ENCODE measurements at regions not wholly inside any gene's neighbourhood (a gene's known extent, or its start where the extent isn't known, plus 50 kb on each side); places are given as distances from the start of the nearest gene placed in this dataset.

- TF ChIP-seq SRF (IDR thresholded peaks at IDR 0.05; ENCODE audit: low read depth) (no peak), EZH2 (IDR thresholded peaks at IDR 0.05) (no peak), SIN3A (IDR thresholded peaks at IDR 0.05; ENCODE audit: low read depth) (no peak), JUND (IDR thresholded peaks at IDR 0.05) (no peak), MAX (IDR thresholded peaks at IDR 0.05) (no peak), CEBPB (IDR thresholded peaks at IDR 0.05; ENCODE audit: low read depth) (no peak), ELF1 (IDR thresholded peaks at IDR 0.05; ENCODE audit: borderline replicate concordance, low read depth) (no peak), CBX3 (IDR thresholded peaks at IDR 0.05; ENCODE audit: low read depth) (no peak)
Measured at GRCh38 chrX:116628464-116628863, 165.7 kb upstream of the CT83 start (continued).

- Histone ChIP-seq H3K4me2 (ENCODE audit: low read length) (no peak overlapping the region), H3K27ac (ENCODE audit: low read depth, low read length) (no peak overlapping the region), H3K36me3 (ENCODE audit: control insufficient read depth in 1 of 2, insufficient read depth in 2 of 2, low read length in 2 of 2) (no peaks in the 10 kb centered on the region), H4K20me1 (ENCODE audit: insufficient read depth) (no peaks in the 10 kb centered on the region), H3K9me3 (ENCODE audit: control insufficient read depth in 1 of 2, insufficient read depth in 1 of 2, low read depth in 1 of 2, low read length in 2 of 2) (no peaks in the 10 kb centered on the region), H2AFZ (ENCODE audit: low read depth, low read length, poor library complexity, severe bottlenecking) (no peak overlapping the region), H3K79me2 (ENCODE audit: insufficient read depth, low read length) (no peaks in the 10 kb centered on the region), H3K27me3 (ENCODE audit: insufficient read depth, low read length) (no peaks in the 10 kb centered on the region), H3K9me2 (ENCODE audit: insufficient read depth) (no peaks in the 10 kb centered on the region), H3K4me1 (ENCODE audit: control insufficient read depth in 1 of 2, insufficient read depth in 2 of 2, low read length in 2 of 2) (no peaks in the 10 kb centered on the region), H3K4me3 (replicated peaks in 1 of 2; ENCODE audit: low read depth in 1 of 2, low read length in 2 of 2) (no peak overlapping the region), H3K9ac (ENCODE audit: low read length) (no peak overlapping the region)
- DNase-seq (ENCODE audit: low read depth, low spot score) (no peak), ATAC-seq (no peak)
- intact Hi-C loops (cut with micrococcal nuclease): no loop called here
- ChIA-PET CTCF (no interaction called here), RAD21 (ENCODE audit: low non-redundant PET in 1 of 2, low total read pairs in 2 of 2, uncharacterized antibody in 2 of 2, unreplicated experiment in 2 of 2) (no interaction called here), POLR2A (no interaction called here)
- TF ChIP-seq POLR2AphosphoS5 (IDR thresholded peaks at IDR 0.05; ENCODE audit: low read depth, low read length): no peak
- TF ChIP-seq ZFX (IDR thresholded peaks at IDR 0.05): no peak
- TF ChIP-seq CTCF (IDR thresholded peaks at IDR 0.05 in 2 of 3, conservative IDR thresholded peaks at IDR 0.05 in 1 of 3; ENCODE audit: borderline replicate concordance in 1 of 3, insufficient read depth in 1 of 3, low read depth in 2 of 3, low read length in 2 of 3): no peak
- no peak for TF ChIP-seq FOSL1 (IDR thresholded peaks at IDR 0.05; ENCODE audit: low read depth)
- no peak for TF ChIP-seq MAX (IDR thresholded peaks at IDR 0.05)
- TF ChIP-seq SRF (IDR thresholded peaks at IDR 0.05; ENCODE audit: low read depth): no peak
- no peak for TF ChIP-seq CBX3 (IDR thresholded peaks at IDR 0.05; ENCODE audit: low read depth)
- no peak for TF ChIP-seq EGR1 (IDR thresholded peaks at IDR 0.05; ENCODE audit: low read depth)
- TF ChIP-seq EZH2phosphoT487 (IDR thresholded peaks at IDR 0.05; ENCODE audit: borderline replicate concordance): no peak
- BruUV-seq (replicated peaks): no TSS peak
Measured at GRCh38 chrX:116618546-116618945, 155.8 kb upstream of the CT83 start.

Measured in HCT116 (cell line).